ENCODE measurements at regions not wholly inside any gene's neighbourhood (a gene's known extent, or its start where the extent isn't known, plus 50 kb on each side); places are given as distances from the start of the nearest gene placed in this dataset.

DNA sequence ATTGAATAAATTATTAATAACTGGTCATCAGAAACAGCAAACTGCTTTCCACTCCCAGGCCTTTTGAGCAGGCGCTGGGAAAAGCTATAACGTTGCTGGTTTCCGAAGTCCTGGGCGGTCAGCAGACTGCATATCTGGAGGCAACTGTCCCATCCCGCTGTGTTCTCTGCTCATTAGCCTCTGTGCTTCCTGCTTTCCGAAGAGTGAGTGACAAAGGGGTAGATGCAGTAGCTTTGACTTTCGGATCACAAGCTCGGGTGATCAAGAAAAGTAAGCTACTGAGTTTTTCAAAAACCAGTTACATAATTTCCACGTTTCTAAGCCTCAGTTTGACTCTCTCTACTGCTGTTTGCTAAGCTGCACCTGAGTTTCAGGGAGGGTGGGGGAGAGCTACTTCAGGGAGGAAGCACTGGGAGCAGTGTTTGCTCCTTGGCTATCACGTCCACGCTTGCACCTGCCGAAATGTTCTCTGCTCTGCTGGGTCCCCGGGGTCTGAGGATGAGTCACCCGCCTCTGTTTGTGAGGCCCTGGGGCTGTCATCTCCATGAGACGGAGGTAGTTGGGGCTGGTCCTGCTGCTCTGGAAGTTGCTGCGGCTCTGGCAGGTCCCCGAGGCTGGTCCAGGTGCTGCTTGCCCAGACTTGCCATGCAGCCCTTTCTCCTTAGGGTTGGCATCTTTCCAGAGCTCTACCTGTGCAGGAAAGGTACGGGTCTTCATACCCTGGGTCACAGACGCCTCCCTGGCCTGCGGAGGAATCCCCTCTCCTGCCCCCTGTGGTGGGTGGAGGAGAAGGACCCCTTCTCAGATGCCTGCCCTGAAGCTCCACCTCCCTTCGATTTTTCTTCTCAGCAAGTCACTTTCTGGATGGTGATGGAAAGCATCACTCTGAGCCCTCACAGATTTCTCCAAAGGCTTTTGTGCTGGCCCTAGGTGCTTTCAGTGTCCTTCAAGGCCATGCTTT lies 220.0 kb downstream of the QKI start:
- Histone ChIP-seq H3K4me3 (no peak overlapping the region), H3K27ac (no peak overlapping the region)
- no peak for DNase-seq (ENCODE audit: low spot score)
- TF ChIP-seq, protein P1, sequence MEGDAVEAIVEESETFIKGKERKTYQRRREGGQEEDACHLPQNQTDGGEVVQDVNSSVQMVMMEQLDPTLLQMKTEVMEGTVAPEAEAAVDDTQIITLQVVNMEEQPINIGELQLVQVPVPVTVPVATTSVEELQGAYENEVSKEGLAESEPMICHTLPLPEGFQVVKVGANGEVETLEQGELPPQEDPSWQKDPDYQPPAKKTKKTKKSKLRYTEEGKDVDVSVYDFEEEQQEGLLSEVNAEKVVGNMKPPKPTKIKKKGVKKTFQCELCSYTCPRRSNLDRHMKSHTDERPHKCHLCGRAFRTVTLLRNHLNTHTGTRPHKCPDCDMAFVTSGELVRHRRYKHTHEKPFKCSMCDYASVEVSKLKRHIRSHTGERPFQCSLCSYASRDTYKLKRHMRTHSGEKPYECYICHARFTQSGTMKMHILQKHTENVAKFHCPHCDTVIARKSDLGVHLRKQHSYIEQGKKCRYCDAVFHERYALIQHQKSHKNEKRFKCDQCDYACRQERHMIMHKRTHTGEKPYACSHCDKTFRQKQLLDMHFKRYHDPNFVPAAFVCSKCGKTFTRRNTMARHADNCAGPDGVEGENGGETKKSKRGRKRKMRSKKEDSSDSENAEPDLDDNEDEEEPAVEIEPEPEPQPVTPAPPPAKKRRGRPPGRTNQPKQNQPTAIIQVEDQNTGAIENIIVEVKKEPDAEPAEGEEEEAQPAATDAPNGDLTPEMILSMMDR (IDR thresholded peaks at IDR 0.05), result no peak

DNA sequence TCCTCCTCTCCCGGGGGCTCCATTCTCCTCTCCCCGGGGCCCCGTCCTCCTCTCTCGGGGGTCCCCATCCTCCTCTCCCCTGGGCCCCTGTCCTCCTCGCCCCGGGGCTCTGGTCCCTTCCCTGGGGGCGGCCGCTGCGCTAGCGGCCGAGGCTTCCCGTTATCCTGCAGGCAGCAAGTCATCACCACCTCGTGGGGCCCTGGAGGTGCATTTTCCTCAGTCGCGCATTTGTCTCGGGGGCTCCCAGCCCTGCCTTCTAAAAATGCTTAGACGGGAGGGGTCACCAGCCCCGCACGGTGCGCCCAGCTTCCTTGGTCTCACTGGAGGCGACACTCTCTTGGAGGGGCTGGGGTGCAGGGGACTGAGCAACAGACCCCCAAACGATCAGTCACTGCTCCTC lies 216.5 kb downstream of the QKI start:
- TF ChIP-seq, protein P1 (IDR thresholded peaks at IDR 0.05), result no peak
- no peak for DNase-seq (ENCODE audit: low spot score)
- no peak overlapping the region for H3K27ac ChIP-seq
- H3K4me3 ChIP-seq, result no peak overlapping the region

DNA sequence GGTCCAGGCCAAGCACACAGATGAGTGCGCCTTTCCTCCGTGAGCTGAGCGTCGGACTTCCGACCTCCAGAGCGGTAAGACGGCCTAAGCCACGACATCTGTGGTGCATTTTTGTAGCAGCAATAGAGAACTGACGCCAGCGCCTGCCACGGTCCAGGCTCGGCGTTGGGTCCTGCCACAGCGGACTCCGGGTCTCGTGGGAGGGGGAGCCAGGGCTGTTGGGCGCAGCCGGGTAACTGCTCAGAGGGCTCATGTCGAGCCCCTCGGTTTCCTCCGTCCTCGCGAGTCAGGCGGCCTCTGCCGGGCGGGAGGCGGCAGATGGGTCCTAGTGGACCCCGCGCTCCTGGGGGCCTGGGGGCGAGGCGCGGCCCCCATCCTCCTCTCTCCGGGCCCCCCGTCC lies 216.1 kb downstream of the QKI start:
- no peak for DNase-seq (ENCODE audit: low spot score)
- H3K27ac ChIP-seq, result no peak overlapping the region
- H3K4me3 ChIP-seq, result no peak overlapping the region
- TF ChIP-seq, protein P1 (IDR thresholded peaks at IDR 0.05), result no peak

DNA sequence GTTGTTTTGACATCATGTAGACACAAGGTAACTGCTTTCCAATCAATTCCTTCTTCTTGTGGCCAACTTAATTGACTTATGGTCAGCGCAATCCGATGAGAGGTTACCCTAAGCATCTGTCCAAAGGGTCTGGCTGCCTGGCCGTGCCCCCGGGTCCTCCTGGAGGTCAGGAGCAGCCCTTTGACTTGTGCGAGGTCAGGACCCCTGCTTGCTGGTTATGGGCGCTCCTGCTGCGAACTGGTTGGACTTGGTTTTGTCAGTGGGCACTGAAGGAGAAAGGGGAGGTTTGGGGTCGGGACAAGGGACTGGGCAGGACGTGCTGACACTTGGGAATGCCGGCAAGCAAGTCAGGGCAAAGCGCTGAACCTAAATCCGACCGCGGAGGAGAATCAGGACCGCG lies 215.6 kb downstream of the QKI start:
- DNase-seq (ENCODE audit: low spot score), result no peak
- H3K4me3 ChIP-seq, result no peak overlapping the region
- TF ChIP-seq, protein P1 (IDR thresholded peaks at IDR 0.05), result no peak
- H3K27ac ChIP-seq, result no peak overlapping the region
